ENCODE measurements at regions not wholly inside any gene's neighbourhood (a gene's known extent, or its start where the extent isn't known, plus 50 kb on each side); places are given as distances from the start of the nearest gene placed in this dataset.

- no peak overlapping the region for H3K4me3 ChIP-seq (ENCODE audit: low read depth, low read length)
- no peak for TF ChIP-seq CTCF (IDR thresholded peaks at IDR 0.05; ENCODE audit: borderline replicate concordance, insufficient read depth, low read depth, low read length)
Observed at GRCh38 chrX:39020051-39020669, 218.9 kb downstream of the MID1IP1 start.

GRCh38 chrX:39022106-39022505 lies 220.8 kb downstream of the MID1IP1 start:
- no peak overlapping the region for H3K4me3 ChIP-seq (ENCODE audit: low read depth, low read length)
- TF ChIP-seq CTCF (IDR thresholded peaks at IDR 0.05; ENCODE audit: borderline replicate concordance, insufficient read depth, low read depth, low read length) = no peak

GRCh38 chrX:39029221-39029620 lies 228.0 kb downstream of the MID1IP1 start:
- TF ChIP-seq CTCF (IDR thresholded peaks at IDR 0.05; ENCODE audit: borderline replicate concordance, insufficient read depth, low read depth, low read length) = no peak

GRCh38 chrX:39030636-39031035 lies 229.4 kb downstream of the MID1IP1 start:
- TF ChIP-seq CTCF (IDR thresholded peaks at IDR 0.05; ENCODE audit: borderline replicate concordance, insufficient read depth, low read depth, low read length) = no peak
- no peak overlapping the region for H3K4me3 ChIP-seq (ENCODE audit: low read depth, low read length)

More at GRCh38 chrX:39029221-39029620, 228.0 kb downstream of the MID1IP1 start:
- no peak overlapping the region for H3K4me3 ChIP-seq (ENCODE audit: low read depth, low read length)

- H3K4me3 ChIP-seq (ENCODE audit: low read depth, low read length) = no peak overlapping the region
- no peak for TF ChIP-seq CTCF (IDR thresholded peaks at IDR 0.05; ENCODE audit: borderline replicate concordance, insufficient read depth, low read depth, low read length)
Observed at GRCh38 chrX:39039890-39040289, 238.6 kb downstream of the MID1IP1 start.

GRCh38 chrX:39043838-39044550 lies 242.7 kb downstream of the MID1IP1 start:
- H3K4me3 ChIP-seq (ENCODE audit: low read depth, low read length) = no peak overlapping the region
- TF ChIP-seq CTCF (IDR thresholded peaks at IDR 0.05; ENCODE audit: borderline replicate concordance, insufficient read depth, low read depth, low read length) = no peak

GRCh38 chrX:39047174-39047573 lies 245.9 kb downstream of the MID1IP1 start:
- TF ChIP-seq CTCF (IDR thresholded peaks at IDR 0.05; ENCODE audit: borderline replicate concordance, insufficient read depth, low read depth, low read length) = no peak
- H3K4me3 ChIP-seq (ENCODE audit: low read depth, low read length) = no peak overlapping the region

Data from GM12875 (cell line).